OCI-LY3 (cell line): ENCODE measurements at regions not wholly inside any gene's neighbourhood (a gene's known extent, or its start where the extent isn't known, plus 50 kb on each side); places are given as distances from the start of the nearest gene placed in this dataset.

Experiments used
- H2AFZ ChIP-seq: fragments of 200-600, 300-600 bp; shearing (Covaris generic); 2 replicates; pipeline ENCODE4 v1.6.0; 2014; ENCODE audit warnings: antibody characterized with exemption, low read depth, low read length
- H3K27ac ChIP-seq: fragments of 200-600, 300-600 bp; sonication (generic); 2 replicates; pipeline ENCODE4 v1.5.1; 2014; ENCODE audit warnings: mild to moderate bottlenecking, low read length, moderate library complexity, mixed read lengths
- H3K27me3 ChIP-seq: fragments of 200-600, 300-600 bp; sonication (generic); 2 replicates; pipeline ENCODE4 v1.6.1; 2014; ENCODE audit warnings: low read depth, low read length, mixed read lengths
- H3K36me3 ChIP-seq: fragments of 200-600, 300-600 bp; sonication (generic); replicated peaks from 2 replicates; pipeline ENCODE3; 2014; ENCODE audit warnings: low read depth, low read length, mixed read lengths
- H3K4me1 ChIP-seq: fragments of 300-600, 200-600 bp; sonication (generic); 2 replicates; pipeline ENCODE4 v1.6.1; 2014; ENCODE audit warnings: low read length, mixed read lengths
- H3K4me2 ChIP-seq: fragments of 200-600, 300-600 bp; sonication (generic); 2 replicates; pipeline ENCODE4 v1.6.1; 2014; ENCODE audit warnings: low read length, mixed read lengths
- H3K4me3 ChIP-seq: fragments of 300-600, 200-600 bp; sonication (generic); 2 replicates; pipeline ENCODE4 v1.5.1; 2014; ENCODE audit warnings: antibody characterized with exemption, mild to moderate bottlenecking, low read length, moderate library complexity
- H3K79me2 ChIP-seq: fragments of 300-600, 200-600 bp; shearing (Covaris generic); 2 replicates; pipeline ENCODE4 v1.6.1; 2014; ENCODE audit warnings: mild to moderate bottlenecking, low read length, mixed read lengths
- H3K9ac ChIP-seq: fragments of 300-600, 200-600 bp; shearing (Covaris generic); 2 replicates; pipeline ENCODE4 v1.6.0; 2014; ENCODE audit warnings: mild to moderate bottlenecking, low read length, moderate library complexity
- H3K9me3 ChIP-seq: fragments of 200-600, 300-600 bp; shearing (Covaris generic); 2 replicates; pipeline ENCODE4 v1.6.1; 2014; ENCODE audit warnings: low read length, mixed read lengths; ENCODE audit not compliant: insufficient read depth
- H4K20me1 ChIP-seq: fragments of 200-600, 300-600 bp; sonication (generic); 2 replicates; pipeline ENCODE4 v1.6.1; 2016; ENCODE audit warnings: low read length, mixed read lengths; ENCODE audit not compliant: insufficient read depth
- CTCF ChIP-seq: fragments of 200-600, 300-600 bp; sonication (generic); IDR thresholded peaks from 2 replicates; pipeline ENCODE4 v1.5.1; 2014; ENCODE audit warnings: antibody characterized with exemption, low read length, low read depth
- EZH2phosphoT487 ChIP-seq: fragments of 200-600 bp; shearing (Covaris generic); IDR thresholded peaks from 2 replicates; pipeline ENCODE4 v1.6.1; 2018; ENCODE audit warnings: antibody characterized with exemption, mixed run types, low read depth

GRCh38 chr18:40341701-40342100, 1613.3 kb upstream of the PIK3C3 start:
- Histone ChIP-seq H4K20me1 (no peaks in the 10 kb centered on the region), H3K9ac (no peak overlapping the region), H3K4me1 (no peaks in the 10 kb centered on the region), H3K4me3 (no peak overlapping the region), H3K27ac (no peak overlapping the region), H3K4me2 (no peak overlapping the region), H3K27me3 (no peaks in the 10 kb centered on the region), H2AFZ (no peak overlapping the region), H3K36me3 (no peaks in the 10 kb centered on the region), H3K9me3 (no peaks in the 10 kb centered on the region; the same call in 1 of the 2 replicates), H3K79me2 (no peaks in the 10 kb centered on the region)
- no peak for TF ChIP-seq CTCF
- no peak for TF ChIP-seq EZH2phosphoT487

GRCh38 chr18:40338284-40338683, 1616.8 kb upstream of the PIK3C3 start:
- H3K4me3 ChIP-seq, result no peak overlapping the region
- H3K4me2 ChIP-seq, result no peak overlapping the region
- no peaks in the 10 kb centered on the region for H3K27me3 ChIP-seq
- no peaks in the 10 kb centered on the region; the same call in 1 of the 2 replicates for H3K9me3 ChIP-seq
- H3K36me3 ChIP-seq, result no peaks in the 10 kb centered on the region
- no peak overlapping the region for H2AFZ ChIP-seq
- H3K9ac ChIP-seq, result no peak overlapping the region
- no peaks in the 10 kb centered on the region for H3K4me1 ChIP-seq
- no peaks in the 10 kb centered on the region for H3K79me2 ChIP-seq
- TF ChIP-seq EZH2phosphoT487, result no peak
- no peak for TF ChIP-seq CTCF
- H3K27ac ChIP-seq, result no peak overlapping the region
- H4K20me1 ChIP-seq, result no peaks in the 10 kb centered on the region

- no peaks in the 10 kb centered on the region for H4K20me1 ChIP-seq
- no peaks in the 10 kb centered on the region for H3K27me3 ChIP-seq
- H3K27ac ChIP-seq, result no peak overlapping the region
- H3K9ac ChIP-seq, result no peak overlapping the region
- no peak overlapping the region for H3K4me2 ChIP-seq
- no peaks in the 10 kb centered on the region for H3K4me1 ChIP-seq
- H2AFZ ChIP-seq, result no peak overlapping the region
- H3K79me2 ChIP-seq, result no peaks in the 10 kb centered on the region
- H3K4me3 ChIP-seq, result no peak overlapping the region
- H3K9me3 ChIP-seq, result no peaks in the 10 kb centered on the region
- TF ChIP-seq EZH2phosphoT487, result no peak
- no peak for TF ChIP-seq CTCF
- H3K36me3 ChIP-seq, result no peaks in the 10 kb centered on the region
These were observed 1628.0 kb upstream of the PIK3C3 start for GRCh38 chr18:40326985-40327384.

GRCh38 chr18:40325988-40326387, 1629.0 kb upstream of the PIK3C3 start:
- Histone ChIP-seq H3K4me3 (no peak overlapping the region), H3K4me2 (no peak overlapping the region), H3K9ac (no peak overlapping the region), H3K9me3 (no peaks in the 10 kb centered on the region), H3K4me1 (no peaks in the 10 kb centered on the region), H3K79me2 (no peaks in the 10 kb centered on the region), H3K36me3 (no peaks in the 10 kb centered on the region), H3K27me3 (no peaks in the 10 kb centered on the region), H3K27ac (no peak overlapping the region), H4K20me1 (no peaks in the 10 kb centered on the region), H2AFZ (no peak overlapping the region)
- TF ChIP-seq CTCF, result no peak
